ENCODE measurements at regions not wholly inside any gene's neighbourhood (a gene's known extent, or its start where the extent isn't known, plus 50 kb on each side); places are given as distances from the start of the nearest gene placed in this dataset.
"Not testable (repeated sequence)": the region's sequence is repeated elsewhere in the genome, so short reads cannot be mapped to it uniquely, and the experiment has no call there.

DNA sequence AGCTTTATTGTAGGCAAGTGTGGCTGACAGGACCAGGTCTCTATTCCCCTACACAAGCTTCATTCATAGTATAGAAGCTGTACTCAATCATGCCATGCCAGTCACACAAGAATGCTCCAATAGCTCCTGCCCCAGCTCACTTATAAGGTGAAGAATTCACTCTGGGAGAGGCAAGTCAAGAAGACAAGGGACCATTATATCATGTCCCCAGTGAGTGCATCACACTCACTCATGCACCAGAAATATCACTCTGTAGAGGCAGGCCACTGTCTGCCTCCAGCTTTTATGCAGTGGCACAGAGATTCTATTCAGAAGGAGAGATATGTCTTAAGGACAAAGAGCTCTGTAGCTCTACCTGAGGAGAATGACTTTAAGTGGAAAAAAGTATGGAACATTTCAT is 263.2 kb downstream of the GJA1 start:
- Mint-ChIP-seq H3K27me3 (no peaks in the 10 kb centered on the region), H3K9me3 (no peaks in the 10 kb centered on the region), H3K36me3 (peaks cover 1% of the 10 kb centered on the region), H3K4me3 (no peak overlapping the region), H3K27ac (no peak overlapping the region), H3K4me1 (no peaks in the 10 kb centered on the region)
- no peak for DNase-seq

DNA sequence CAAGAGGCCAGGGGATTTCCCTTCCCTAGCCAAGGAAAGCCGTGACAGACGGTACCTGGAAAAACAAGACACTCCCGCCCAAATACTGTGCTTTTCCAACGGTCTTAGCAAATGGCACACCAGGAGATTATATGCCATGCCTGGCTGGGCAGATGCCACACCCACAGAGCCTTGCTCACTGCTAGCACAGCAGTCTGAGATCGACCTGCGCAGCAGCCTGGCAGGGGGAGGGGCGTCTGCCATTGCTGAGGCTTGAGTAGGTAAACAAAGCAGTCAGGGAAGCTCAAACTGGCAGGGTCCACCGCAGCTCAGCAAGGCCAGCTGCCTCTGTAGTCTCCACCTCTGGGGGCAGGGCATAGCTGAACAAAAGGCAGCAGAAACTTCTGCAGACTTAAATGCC is 267.7 kb downstream of the GJA1 start:
- H3K27me3 Mint-ChIP-seq, H3K36me3 Mint-ChIP-seq, H3K4me3 Mint-ChIP-seq: not testable (repeated sequence)

DNA sequence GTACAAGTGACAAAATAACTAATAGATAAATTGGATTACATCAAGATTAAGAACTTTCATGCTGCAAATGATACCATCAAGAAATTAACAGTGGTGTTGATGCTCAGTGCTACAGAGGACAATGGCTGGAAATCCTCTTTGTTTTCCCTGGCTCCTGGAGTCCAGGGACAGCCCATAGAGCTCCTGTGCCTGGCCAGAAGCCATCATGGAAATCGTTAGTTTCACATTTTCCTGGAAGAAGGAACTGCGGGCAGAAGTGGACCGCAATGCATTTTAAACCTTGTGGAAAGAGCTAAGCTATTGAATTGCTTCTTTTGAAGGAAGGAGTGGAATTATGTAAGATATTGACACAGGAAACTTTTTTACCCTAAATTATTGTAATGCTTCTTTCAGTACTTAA is 276.0 kb downstream of the GJA1 start:
- Mint-ChIP-seq H3K4me3 (no peak overlapping the region), H3K4me1 (no peaks in the 10 kb centered on the region), H3K27me3 (no peaks in the 10 kb centered on the region), H3K27ac (no peak overlapping the region), H3K9me3 (no peaks in the 10 kb centered on the region), H3K36me3 (no peaks in the 10 kb centered on the region)
- no peak for DNase-seq

More for the DNA sequence above, 267.7 kb downstream of the GJA1 start:
- not testable (repeated sequence) for H3K9me3 Mint-ChIP-seq, DNase-seq, H3K4me1 Mint-ChIP-seq, H3K27ac Mint-ChIP-seq

- H3K27me3 Mint-ChIP-seq = no peaks in the 10 kb centered on the region
- peaks cover 3% of the 10 kb centered on the region for H3K36me3 Mint-ChIP-seq
- H3K4me1 Mint-ChIP-seq = no peaks in the 10 kb centered on the region
- H3K9me3 Mint-ChIP-seq = peaks cover 10% of the 10 kb centered on the region
- H3K27ac Mint-ChIP-seq = no peak overlapping the region
- no peak overlapping the region for H3K4me3 Mint-ChIP-seq
- DNase-seq = no peak
These were observed 282.2 kb downstream of the GJA1 start for GRCh38 chr6:121717686-121718085.

DNA sequence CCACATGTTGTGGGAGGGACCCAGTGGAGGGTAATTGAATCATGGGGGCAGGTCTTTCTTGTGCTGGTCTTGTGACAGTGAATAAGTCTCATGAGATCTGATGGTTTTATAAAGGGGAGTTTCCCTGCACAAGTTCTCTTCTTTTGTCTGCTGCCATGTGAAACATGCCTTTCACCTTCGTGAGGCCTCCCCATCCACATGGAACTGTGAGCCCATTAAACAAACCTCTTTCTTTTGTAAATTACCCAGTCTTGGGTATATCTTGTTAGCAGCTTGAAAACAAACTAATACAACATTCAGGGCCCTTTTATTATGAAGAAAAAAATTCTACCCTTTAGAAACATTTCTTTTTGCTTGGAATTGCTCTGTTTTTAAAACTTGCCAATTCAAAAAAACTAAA is 285.4 kb downstream of the GJA1 start:
- H3K4me3 Mint-ChIP-seq, H3K4me1 Mint-ChIP-seq, DNase-seq, H3K27ac Mint-ChIP-seq, H3K36me3 Mint-ChIP-seq, H3K27me3 Mint-ChIP-seq: not testable (repeated sequence)
- H3K9me3 Mint-ChIP-seq = peaks cover 10% of the 10 kb centered on the region

DNA sequence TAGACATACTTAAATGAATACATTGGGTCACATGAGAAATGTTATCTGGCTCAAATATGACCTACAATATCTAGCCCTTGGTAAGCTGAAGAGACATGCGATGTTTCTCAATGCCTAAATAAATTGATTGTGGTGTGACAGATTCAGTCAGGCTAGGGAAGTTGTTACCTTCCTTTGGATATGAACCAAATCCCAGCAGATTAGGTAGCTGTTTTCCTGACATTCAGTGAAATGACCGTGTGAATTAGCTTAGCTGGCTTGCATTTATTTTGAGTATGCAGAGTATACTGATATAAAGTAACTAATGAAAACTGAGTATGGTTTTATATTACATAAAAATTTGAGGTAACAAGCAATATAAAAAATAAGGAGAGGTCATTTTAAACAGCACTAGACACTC is 288.2 kb downstream of the GJA1 start:
- Mint-ChIP-seq H3K27ac (no peak overlapping the region), H3K9me3 (peaks cover 10% of the 10 kb centered on the region), H3K4me1 (no peaks in the 10 kb centered on the region), H3K27me3 (no peaks in the 10 kb centered on the region), H3K36me3 (no peaks in the 10 kb centered on the region), H3K4me3 (no peak overlapping the region)
- DNase-seq = no peak

GRCh38 chr6:121724576-121724975 is 289.1 kb downstream of the GJA1 start:
- Mint-ChIP-seq H3K27me3 (no peaks in the 10 kb centered on the region), H3K9me3 (peaks cover 10% of the 10 kb centered on the region), H3K36me3 (no peaks in the 10 kb centered on the region), H3K27ac (no peak overlapping the region), H3K4me1 (no peaks in the 10 kb centered on the region), H3K4me3 (no peak overlapping the region)
- no peak for DNase-seq

- no peak for DNase-seq
- H3K9me3 Mint-ChIP-seq = peaks cover 7% of the 10 kb centered on the region
- H3K27ac Mint-ChIP-seq = no peak overlapping the region
- H3K27me3 Mint-ChIP-seq = no peaks in the 10 kb centered on the region
- H3K36me3 Mint-ChIP-seq = peaks cover 4% of the 10 kb centered on the region
- no peak overlapping the region for H3K4me3 Mint-ChIP-seq
- H3K4me1 Mint-ChIP-seq = no peaks in the 10 kb centered on the region
These were observed 291.1 kb downstream of the GJA1 start for GRCh38 chr6:121726596-121726995.

DNA sequence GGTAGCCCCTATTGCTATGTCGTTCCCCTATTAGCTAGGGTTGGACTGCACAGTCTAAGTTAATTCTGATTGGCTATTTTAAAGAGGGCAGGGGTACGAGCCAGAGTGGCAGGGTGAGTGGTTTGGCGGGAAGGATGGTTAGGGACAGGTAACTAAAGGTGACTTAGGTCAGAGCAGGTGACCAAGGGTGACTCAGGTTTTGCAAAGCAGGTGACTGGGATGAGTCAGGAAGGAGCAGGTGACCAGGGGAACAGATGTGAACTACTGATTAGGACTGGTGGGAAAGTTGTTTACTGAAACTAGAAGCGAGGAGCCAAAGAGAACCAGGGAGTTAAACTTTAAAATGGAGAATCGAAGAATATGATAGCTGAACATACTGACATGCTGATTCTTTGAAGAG is 295.2 kb downstream of the GJA1 start:
- peaks cover 4% of the 10 kb centered on the region for H3K36me3 Mint-ChIP-seq
- H3K27ac Mint-ChIP-seq = no peak overlapping the region
- H3K4me3 Mint-ChIP-seq = no peak overlapping the region
- no peaks in the 10 kb centered on the region for H3K4me1 Mint-ChIP-seq
- DNase-seq = no peak
- peaks cover 7% of the 10 kb centered on the region for H3K9me3 Mint-ChIP-seq
- no peaks in the 10 kb centered on the region for H3K27me3 Mint-ChIP-seq

DNA sequence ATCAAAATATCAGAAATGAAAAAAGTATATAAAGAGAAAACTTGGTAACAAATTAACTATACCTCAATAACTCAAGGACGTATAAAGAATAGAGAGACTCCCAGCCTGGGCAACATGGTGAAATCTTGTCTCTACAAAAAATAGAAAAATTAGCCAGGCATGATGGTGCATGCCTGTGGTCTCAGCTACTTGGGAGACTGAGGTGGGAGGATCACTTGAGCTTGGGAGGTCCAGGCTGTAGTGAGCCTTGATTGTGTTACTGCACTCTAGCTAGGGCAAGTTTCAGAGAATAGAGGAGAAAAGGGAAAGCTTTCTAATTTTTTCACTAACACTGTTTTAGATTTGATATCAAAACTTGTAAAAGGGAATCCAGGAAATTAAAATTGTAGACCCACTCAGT is 295.9 kb downstream of the GJA1 start:
- no peak for DNase-seq
- no peak overlapping the region for H3K27ac Mint-ChIP-seq
- H3K4me3 Mint-ChIP-seq = no peak overlapping the region
- peaks cover 4% of the 10 kb centered on the region for H3K36me3 Mint-ChIP-seq
- H3K27me3 Mint-ChIP-seq = no peaks in the 10 kb centered on the region
- H3K9me3 Mint-ChIP-seq = peaks cover 7% of the 10 kb centered on the region
- no peaks in the 10 kb centered on the region for H3K4me1 Mint-ChIP-seq

DNA sequence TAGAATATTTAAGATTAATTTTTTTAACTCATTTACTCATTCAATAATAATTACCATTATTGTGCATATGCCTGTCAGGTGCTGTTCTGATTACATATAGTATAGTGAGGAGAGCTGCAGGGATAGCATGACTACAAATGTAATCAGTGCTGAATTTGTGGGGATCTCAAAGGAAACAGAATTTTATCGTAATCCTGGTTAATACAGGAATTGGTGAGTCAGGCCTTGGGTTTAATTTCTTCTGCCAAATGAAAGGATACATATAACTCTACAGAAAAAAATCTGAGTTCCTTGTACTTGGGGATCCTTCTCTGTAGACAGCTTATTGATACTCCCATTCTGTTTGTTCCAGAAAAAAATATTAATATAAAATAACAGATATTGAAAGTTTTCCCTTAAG is 297.2 kb downstream of the GJA1 start:
- no peaks in the 10 kb centered on the region for H3K4me1 Mint-ChIP-seq
- H3K36me3 Mint-ChIP-seq = peaks cover 4% of the 10 kb centered on the region
- no peak overlapping the region for H3K27ac Mint-ChIP-seq
- H3K4me3 Mint-ChIP-seq = no peak overlapping the region
- no peaks in the 10 kb centered on the region for H3K27me3 Mint-ChIP-seq
- peaks cover 7% of the 10 kb centered on the region for H3K9me3 Mint-ChIP-seq
- no peak for DNase-seq

DNA sequence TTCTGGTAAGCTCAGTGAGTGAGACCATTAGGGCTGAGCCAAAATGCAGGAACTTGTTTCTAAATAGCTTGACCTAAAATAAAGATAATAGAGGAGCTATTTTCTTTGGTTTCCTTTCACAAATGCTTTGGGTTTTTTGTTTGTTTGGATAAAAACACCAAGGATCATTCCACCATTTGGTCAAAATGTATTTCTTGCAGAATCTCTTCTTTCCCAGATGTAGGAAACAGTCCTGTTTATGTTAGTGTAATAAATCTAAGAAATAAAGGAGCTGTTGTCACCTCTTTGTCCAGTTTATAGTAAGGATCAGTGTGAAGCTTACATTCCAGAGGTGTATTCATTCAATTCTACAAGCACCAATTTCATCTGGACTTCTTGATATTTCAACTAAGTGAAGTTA is 297.8 kb downstream of the GJA1 start:
- Mint-ChIP-seq H3K4me3 (no peak overlapping the region), H3K4me1 (no peaks in the 10 kb centered on the region), H3K27me3 (no peaks in the 10 kb centered on the region), H3K9me3 (peaks cover 7% of the 10 kb centered on the region), H3K36me3 (peaks cover 4% of the 10 kb centered on the region), H3K27ac (no peak overlapping the region)
- DNase-seq = no peak

- H3K36me3 Mint-ChIP-seq = not testable (repeated sequence)
These were observed 304.7 kb downstream of the GJA1 start for GRCh38 chr6:121740188-121740587.

GRCh38 chr6:121743691-121744090 is 308.2 kb downstream of the GJA1 start:
- Mint-ChIP-seq H3K27me3 (no peaks in the 10 kb centered on the region), H3K36me3 (no peaks in the 10 kb centered on the region), H3K9me3 (peaks cover 4% of the 10 kb centered on the region), H3K27ac (no peak overlapping the region), H3K4me1 (no peaks in the 10 kb centered on the region), H3K4me3 (no peak overlapping the region)
- no peak for DNase-seq

More at GRCh38 chr6:121740188-121740587, 304.7 kb downstream of the GJA1 start:
- not testable (repeated sequence) for H3K4me3 Mint-ChIP-seq, H3K9me3 Mint-ChIP-seq, DNase-seq, H3K4me1 Mint-ChIP-seq, H3K27me3 Mint-ChIP-seq, H3K27ac Mint-ChIP-seq

DNA sequence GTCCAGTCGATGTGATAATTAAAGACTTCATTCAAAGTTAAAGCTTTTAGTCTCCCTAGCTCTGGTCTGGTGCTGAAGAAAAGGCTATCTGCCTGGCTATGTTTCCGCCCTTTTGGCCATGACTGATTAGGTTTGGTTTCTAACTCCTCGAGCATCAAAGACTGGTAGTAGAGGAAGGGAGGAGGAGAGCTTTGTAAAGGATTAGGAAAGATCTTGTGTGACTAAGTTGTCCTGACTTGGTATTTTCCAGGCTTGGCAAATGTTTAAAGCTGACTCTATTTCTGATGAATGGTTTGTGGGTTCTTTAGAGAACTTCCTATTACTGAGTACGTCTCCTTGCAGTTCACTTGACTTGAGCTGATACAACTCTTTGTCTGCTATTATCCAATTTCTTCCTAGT is 312.9 kb downstream of the GJA1 start:
- no peak for DNase-seq
- H3K27me3 Mint-ChIP-seq = no peaks in the 10 kb centered on the region
- no peaks in the 10 kb centered on the region for H3K4me1 Mint-ChIP-seq
- peaks cover 3% of the 10 kb centered on the region for H3K9me3 Mint-ChIP-seq
- no peaks in the 10 kb centered on the region for H3K36me3 Mint-ChIP-seq
- no peak overlapping the region for H3K27ac Mint-ChIP-seq
- H3K4me3 Mint-ChIP-seq = no peak overlapping the region

DNA sequence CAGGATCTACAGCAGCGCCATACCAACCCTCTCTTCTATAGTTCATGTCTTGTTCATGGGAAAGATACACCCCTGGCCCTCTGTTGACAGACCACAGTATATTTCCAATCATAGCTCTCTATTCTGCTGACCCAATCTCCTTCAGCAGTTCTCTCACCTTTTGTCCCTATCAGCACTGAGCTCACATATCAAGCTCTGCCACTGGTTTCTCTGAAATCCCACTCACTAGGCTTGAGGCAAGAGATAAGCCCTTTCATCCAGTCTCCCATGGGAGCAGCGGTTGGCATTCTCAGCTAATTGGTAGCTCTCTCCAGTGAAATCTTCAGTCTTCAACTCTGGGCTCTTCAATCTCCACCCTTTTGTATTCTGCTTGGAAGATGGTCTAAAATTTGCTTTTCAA is 313.4 kb downstream of the GJA1 start:
- peaks cover 3% of the 10 kb centered on the region for H3K9me3 Mint-ChIP-seq
- no peaks in the 10 kb centered on the region for H3K36me3 Mint-ChIP-seq
- DNase-seq = no peak
- no peaks in the 10 kb centered on the region for H3K27me3 Mint-ChIP-seq
- H3K4me3 Mint-ChIP-seq = no peak overlapping the region
- no peak overlapping the region for H3K27ac Mint-ChIP-seq
- H3K4me1 Mint-ChIP-seq = no peaks in the 10 kb centered on the region

DNA sequence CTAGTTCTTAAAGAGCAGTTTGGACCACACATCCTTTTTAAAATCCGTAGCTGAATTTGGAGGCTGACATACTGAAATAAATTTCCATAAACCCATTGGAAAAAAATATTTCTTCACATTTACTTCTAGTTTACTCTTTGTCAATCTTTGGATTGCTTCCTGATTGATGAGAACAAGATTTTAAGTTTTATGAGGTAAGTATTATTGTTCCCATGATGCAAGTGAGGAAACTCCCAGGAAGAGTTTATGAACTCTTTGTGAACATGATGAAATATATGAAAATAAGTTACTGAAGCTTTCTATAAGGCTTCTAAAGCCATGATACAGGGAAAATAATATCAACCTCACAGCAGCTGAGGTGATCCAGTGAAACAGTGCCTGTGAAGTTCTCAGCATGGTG is 320.0 kb downstream of the GJA1 start:
- H3K4me1 Mint-ChIP-seq = no peaks in the 10 kb centered on the region
- no peaks in the 10 kb centered on the region for H3K36me3 Mint-ChIP-seq
- DNase-seq = no peak
- no peaks in the 10 kb centered on the region for H3K27me3 Mint-ChIP-seq
- no peak overlapping the region for H3K4me3 Mint-ChIP-seq
- H3K27ac Mint-ChIP-seq = no peak overlapping the region
- H3K9me3 Mint-ChIP-seq = peaks cover 4% of the 10 kb centered on the region

Data from activated naive CD8-positive, alpha-beta T cell treated with anti-CD3 and anti-CD28 coated beads for 36 hours (primary cell).